ENCODE measurements at regions not wholly inside any gene's neighbourhood (a gene's known extent, or its start where the extent isn't known, plus 50 kb on each side); places are given as distances from the start of the nearest gene placed in this dataset.
"Not testable (repeated sequence)": the region's sequence is repeated elsewhere in the genome, so short reads cannot be mapped to it uniquely, and the experiment has no call there.

DNA sequence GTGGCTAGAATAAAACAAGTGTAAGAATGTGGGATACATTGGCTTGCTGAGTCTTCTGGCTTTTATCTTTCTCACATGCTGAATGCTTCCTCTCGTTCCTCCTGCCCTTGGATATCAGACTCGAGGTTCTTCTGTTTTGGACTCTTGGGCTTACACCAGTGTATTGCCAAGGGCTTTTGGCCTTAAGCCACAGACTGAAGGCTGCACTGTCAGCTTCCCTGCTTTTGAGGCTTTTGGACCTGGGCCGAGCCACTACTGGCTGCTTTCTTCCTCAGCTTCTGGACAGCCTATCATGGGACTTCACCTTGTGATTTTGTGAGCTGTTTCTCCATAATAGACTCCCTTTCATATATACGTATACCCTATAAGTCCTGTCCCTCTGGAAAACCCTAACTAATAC lies 300.9 kb upstream of the STXBP6 start:
- 54 to 64% (median 56%) methylated on average over 4 of the region's 4 CpGs for WGBS, 3 donors
- intact Hi-C loops (cut with DNase I) = no loop called here
- no peak overlapping the region for H3K27ac ChIP-seq
- DNase-seq (peak; percentile 19 to 30), ATAC-seq (no peak)
- no peaks in the 10 kb centered on the region for H3K27me3 ChIP-seq (ENCODE audit: insufficient read depth in 3 of 3, low read length in 2 of 3)
- no peaks in the 10 kb centered on the region for H3K4me1 ChIP-seq
- H3K9me3 ChIP-seq = no peaks in the 10 kb centered on the region
- TF ChIP-seq, protein P1, sequence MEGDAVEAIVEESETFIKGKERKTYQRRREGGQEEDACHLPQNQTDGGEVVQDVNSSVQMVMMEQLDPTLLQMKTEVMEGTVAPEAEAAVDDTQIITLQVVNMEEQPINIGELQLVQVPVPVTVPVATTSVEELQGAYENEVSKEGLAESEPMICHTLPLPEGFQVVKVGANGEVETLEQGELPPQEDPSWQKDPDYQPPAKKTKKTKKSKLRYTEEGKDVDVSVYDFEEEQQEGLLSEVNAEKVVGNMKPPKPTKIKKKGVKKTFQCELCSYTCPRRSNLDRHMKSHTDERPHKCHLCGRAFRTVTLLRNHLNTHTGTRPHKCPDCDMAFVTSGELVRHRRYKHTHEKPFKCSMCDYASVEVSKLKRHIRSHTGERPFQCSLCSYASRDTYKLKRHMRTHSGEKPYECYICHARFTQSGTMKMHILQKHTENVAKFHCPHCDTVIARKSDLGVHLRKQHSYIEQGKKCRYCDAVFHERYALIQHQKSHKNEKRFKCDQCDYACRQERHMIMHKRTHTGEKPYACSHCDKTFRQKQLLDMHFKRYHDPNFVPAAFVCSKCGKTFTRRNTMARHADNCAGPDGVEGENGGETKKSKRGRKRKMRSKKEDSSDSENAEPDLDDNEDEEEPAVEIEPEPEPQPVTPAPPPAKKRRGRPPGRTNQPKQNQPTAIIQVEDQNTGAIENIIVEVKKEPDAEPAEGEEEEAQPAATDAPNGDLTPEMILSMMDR (IDR thresholded peaks at IDR 0.05) = no peak
- no peaks in the 10 kb centered on the region for H3K36me3 ChIP-seq (ENCODE audit: insufficient read depth in 1 of 2, low read depth in 1 of 2)
- no peak overlapping the region for H3K4me3 ChIP-seq

DNA sequence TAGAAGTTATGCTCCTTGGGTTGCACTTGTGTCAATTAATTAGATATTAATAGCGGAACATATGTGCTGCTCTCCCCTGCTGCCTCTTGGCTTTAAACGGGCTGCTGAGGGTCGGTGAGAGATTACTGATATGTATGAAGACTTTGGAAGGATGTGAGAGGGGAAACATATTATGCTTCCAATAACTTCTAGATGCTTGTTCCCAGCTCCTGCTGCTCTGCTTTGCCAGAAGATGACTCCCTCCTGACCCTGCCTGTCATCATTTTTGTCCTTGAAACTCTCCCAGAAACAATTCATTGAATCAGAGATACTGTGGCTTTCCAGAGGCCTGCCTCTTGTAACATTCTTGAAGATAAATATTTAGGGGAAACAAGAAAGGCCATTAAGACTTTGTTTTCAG lies 300.1 kb upstream of the STXBP6 start:
- no peak for DNase-seq
- TF ChIP-seq, protein P1 (IDR thresholded peaks at IDR 0.05) = no peak
- ATAC-seq = no peak
- Histone ChIP-seq H3K9me3 (no peaks in the 10 kb centered on the region), H3K4me3 (no peak overlapping the region), H3K27me3 (ENCODE audit: insufficient read depth in 3 of 3, low read length in 2 of 3) (no peaks in the 10 kb centered on the region), H3K36me3 (ENCODE audit: insufficient read depth in 1 of 2, low read depth in 1 of 2) (no peaks in the 10 kb centered on the region), H3K27ac (no peak overlapping the region), H3K4me1 (no peaks in the 10 kb centered on the region)
- WGBS, 3 donors = 64 to 71% (median 65%) methylated on average over 3 of the region's 3 CpGs
- intact Hi-C loops (cut with DNase I) = no loop called here

DNA sequence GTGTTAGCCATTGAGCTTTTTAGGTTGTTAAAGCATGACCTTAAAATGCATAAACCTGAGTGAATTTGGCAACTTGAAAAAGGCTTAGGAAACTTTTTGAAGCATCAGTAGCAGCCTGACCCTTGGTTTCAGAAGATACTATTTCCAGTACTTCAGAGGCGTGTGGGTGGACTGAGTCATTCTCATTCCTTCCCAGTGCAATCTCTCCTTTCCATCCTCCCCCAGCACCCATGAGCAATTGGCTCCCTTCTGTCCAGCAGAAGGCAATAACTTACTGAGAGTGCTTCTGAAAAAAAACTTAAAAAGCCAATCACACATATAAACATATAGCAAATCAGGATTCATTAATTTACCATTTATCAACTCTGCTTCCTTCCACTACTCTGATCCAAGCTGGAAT lies 299.3 kb upstream of the STXBP6 start:
- no peak for ATAC-seq

DNA sequence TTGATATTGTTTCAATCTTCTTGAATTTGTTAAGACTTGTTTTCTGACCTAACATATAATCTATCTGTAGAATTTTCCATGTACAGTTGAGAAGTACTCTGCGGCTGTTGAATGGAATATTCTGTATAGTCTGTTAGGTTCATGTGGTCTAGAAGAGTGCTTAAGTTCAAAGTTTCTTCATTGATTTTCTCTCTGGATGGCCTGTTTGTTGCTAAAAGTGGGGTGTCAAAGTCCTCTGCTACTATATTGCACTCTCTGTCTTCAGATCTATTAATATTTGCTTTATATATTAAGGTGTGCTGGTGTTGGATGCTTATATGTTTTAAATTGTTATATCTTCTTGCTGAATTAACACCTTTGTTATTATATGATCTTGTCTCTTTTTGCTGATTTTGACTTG lies 290.9 kb upstream of the STXBP6 start:
- Histone ChIP-seq H3K4me3 (no peak overlapping the region), H3K4me1 (no peaks in the 10 kb centered on the region), H3K27me3 (ENCODE audit: insufficient read depth in 3 of 3, low read length in 2 of 3) (no peaks in the 10 kb centered on the region), H3K36me3 (ENCODE audit: insufficient read depth in 1 of 2, low read depth in 1 of 2) (no peaks in the 10 kb centered on the region), H3K27ac (no peak overlapping the region), H3K9me3 (no peaks in the 10 kb centered on the region)
- TF ChIP-seq, protein P1 (IDR thresholded peaks at IDR 0.05) = no peak
- intact Hi-C loops (cut with DNase I) = no loop called here
- ATAC-seq (no peak), DNase-seq (no peak)
- WGBS, 3 donors = 95 to 98% (median 96%) methylated on average over 1 of the region's 1 CpG

More for the DNA sequence above, 299.3 kb upstream of the STXBP6 start:
- TF ChIP-seq, protein P1 (IDR thresholded peaks at IDR 0.05) = no peak
- DNase-seq = peak in 1 of 2 donors; percentile 11
- intact Hi-C loops (cut with DNase I) = no loop called here
- 64 to 75% (median 71%) methylated on average over 1 of the region's 1 CpG for WGBS, 3 donors
- H3K9me3 ChIP-seq = no peaks in the 10 kb centered on the region
- no peaks in the 10 kb centered on the region for H3K4me1 ChIP-seq
- no peaks in the 10 kb centered on the region for H3K27me3 ChIP-seq (ENCODE audit: insufficient read depth in 3 of 3, low read length in 2 of 3)
- no peak overlapping the region for H3K4me3 ChIP-seq
- no peak overlapping the region for H3K27ac ChIP-seq
- no peaks in the 10 kb centered on the region for H3K36me3 ChIP-seq (ENCODE audit: insufficient read depth in 1 of 2, low read depth in 1 of 2)

DNA sequence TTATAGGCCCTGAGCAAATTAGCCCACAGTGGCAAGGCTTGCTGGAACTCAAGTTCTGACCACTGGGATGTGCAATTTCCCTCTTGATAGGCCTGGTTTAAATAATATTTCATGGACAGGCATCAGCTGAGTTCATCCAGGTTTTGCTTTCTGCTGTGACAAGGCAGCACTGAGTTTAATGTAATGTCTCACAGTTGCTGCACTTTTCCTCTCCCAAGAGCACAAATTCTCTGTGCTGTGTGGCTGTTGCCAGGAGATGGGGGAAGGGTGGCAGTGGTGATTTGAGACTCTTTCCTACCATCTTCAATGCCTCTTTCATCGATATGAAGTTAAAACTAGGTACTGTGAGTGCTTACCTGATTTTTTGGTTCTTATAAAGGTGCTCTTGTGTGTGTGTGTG lies 272.8 kb upstream of the STXBP6 start:
- ATAC-seq (no peak), DNase-seq (no peak)
- Histone ChIP-seq H3K9me3 (no peaks in the 10 kb centered on the region), H3K4me1 (no peaks in the 10 kb centered on the region), H3K27ac (no peak overlapping the region), H3K4me3 (no peak overlapping the region), H3K36me3 (ENCODE audit: insufficient read depth in 1 of 2, low read depth in 1 of 2) (no peaks in the 10 kb centered on the region), H3K27me3 (ENCODE audit: insufficient read depth in 3 of 3, low read length in 2 of 3) (no peaks in the 10 kb centered on the region)
- 63 to 78% (median 76%) methylated on average over 1 of the region's 1 CpG for WGBS, 3 donors
- TF ChIP-seq, protein P1 (IDR thresholded peaks at IDR 0.05) = no peak
- intact Hi-C loops (cut with DNase I) = no loop called here

DNA sequence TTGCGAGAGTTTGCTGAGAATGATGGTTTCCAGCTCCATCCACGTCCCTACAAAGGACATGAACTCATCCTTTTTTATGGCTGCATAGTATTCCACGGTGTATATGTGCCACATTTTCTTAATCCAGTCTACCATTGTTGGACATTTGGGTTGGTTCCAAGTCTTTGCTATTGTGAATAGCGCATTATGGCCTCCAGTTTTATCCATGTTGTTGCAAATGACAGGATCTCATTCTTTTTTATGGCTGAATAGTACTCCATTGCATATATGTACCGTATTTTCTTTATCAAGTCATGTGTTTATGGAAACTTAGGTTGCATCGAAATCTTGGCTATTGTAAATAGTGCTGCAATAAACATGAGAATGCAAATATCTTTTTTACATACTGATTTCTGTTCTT lies 266.1 kb upstream of the STXBP6 start:
- DNase-seq; H3K36me3 ChIP-seq (ENCODE audit: insufficient read depth in 1 of 2, low read depth in 1 of 2); H3K4me1 ChIP-seq; intact Hi-C loops (cut with DNase I); H3K4me3 ChIP-seq; H3K9me3 ChIP-seq; ATAC-seq; H3K27me3 ChIP-seq (ENCODE audit: insufficient read depth in 3 of 3, low read length in 2 of 3); H3K27ac ChIP-seq: not testable (repeated sequence)
- WGBS, 3 donors = 77 to 83% (median 79%) methylated on average over 4 to 6 of the region's 6 CpGs
